ENCODE measurements at regions not wholly inside any gene's neighbourhood (a gene's known extent, or its start where the extent isn't known, plus 50 kb on each side); places are given as distances from the start of the nearest gene placed in this dataset.
"Not testable (repeated sequence)": the region's sequence is repeated elsewhere in the genome, so short reads cannot be mapped to it uniquely, and the experiment has no call there.

DNA sequence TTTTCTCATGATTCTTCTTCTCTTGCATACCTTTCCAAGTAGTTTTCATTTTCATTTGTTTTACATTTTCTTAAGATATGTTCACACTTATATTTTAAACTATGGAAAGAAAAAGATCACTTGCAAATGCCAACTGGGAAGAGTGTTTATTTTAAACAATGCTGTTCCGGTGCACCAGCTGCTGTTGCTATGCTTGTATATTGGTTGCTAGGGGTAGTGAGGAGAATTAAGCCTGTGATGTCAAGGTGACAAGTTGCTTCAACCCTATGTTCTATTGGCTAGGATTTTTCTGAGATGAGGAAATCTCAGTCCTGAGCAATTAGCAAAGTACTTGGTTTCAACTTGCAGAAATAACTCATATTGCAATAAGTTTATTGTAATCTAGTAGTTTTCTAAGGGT lies 500.1 kb downstream of the MFSD1 start:
- Mint-ChIP-seq H3K4me3 (no peak overlapping the region), H3K27ac (no peak overlapping the region), H3K9me3 (no peaks in the 10 kb centered on the region), H3K4me1 (ENCODE audit: low read depth) (no peaks in the 10 kb centered on the region), H3K36me3 (ENCODE audit: low read depth) (no peaks in the 10 kb centered on the region), H3K27me3 (peaks cover 2% of the 10 kb centered on the region)
- ChIA-PET CTCF (no interaction called here), POLR2A (no interaction called here)
- TF ChIP-seq CTCF (IDR thresholded peaks at IDR 0.05) = no peak
- DNase-seq (no peak), ATAC-seq (no peak)
- intact Hi-C loops (cut with micrococcal nuclease) = no loop called here

DNA sequence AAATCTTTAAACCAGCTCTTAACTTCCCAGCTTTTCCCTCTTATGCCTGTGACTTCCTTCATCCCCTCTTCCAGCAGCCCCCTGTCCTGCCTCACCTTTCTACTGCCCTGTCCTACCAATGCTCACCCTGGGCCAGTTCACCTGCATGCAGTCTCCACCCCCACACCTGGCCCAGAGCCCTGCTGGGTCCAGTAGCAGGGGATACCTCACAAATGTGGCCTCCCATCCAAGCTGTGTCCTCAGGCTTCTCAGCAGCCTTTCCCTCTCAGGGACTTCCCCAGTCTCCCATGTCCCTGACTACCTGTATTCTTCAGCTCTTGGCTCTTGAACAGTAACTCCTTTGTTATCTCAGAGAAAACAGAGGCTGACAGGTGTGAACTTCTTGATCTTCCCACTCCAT lies 503.2 kb downstream of the MFSD1 start:
- TF ChIP-seq CTCF (IDR thresholded peaks at IDR 0.05) = no peak
- ChIA-PET CTCF (interaction anchor here (1.4 kb wide), 1 partner anchor 18 kb away, joined by 5 read pairs; no protein-coding TSS in a partner anchor), POLR2A (no interaction called here)
- H3K36me3 Mint-ChIP-seq (ENCODE audit: low read depth) = no peaks in the 10 kb centered on the region
- no peak overlapping the region for H3K27ac Mint-ChIP-seq
- peaks cover 4% of the 10 kb centered on the region for H3K27me3 Mint-ChIP-seq
- DNase-seq (no peak), ATAC-seq (no peak)
- no peaks in the 10 kb centered on the region for H3K4me1 Mint-ChIP-seq (ENCODE audit: low read depth)
- intact Hi-C loops (cut with micrococcal nuclease) = no loop called here
- H3K4me3 Mint-ChIP-seq = no peak overlapping the region
- no peaks in the 10 kb centered on the region for H3K9me3 Mint-ChIP-seq

- H3K4me1 Mint-ChIP-seq (ENCODE audit: low read depth); H3K4me3 Mint-ChIP-seq; H3K27me3 Mint-ChIP-seq; CTCF ChIA-PET; H3K27ac Mint-ChIP-seq; POLR2A ChIA-PET; ATAC-seq; DNase-seq; H3K9me3 Mint-ChIP-seq; H3K36me3 Mint-ChIP-seq (ENCODE audit: low read depth); intact Hi-C loops (cut with micrococcal nuclease): not testable (repeated sequence)
Observed at GRCh38 chr3:159316706-159317105, 514.9 kb downstream of the MFSD1 start.

GRCh38 chr3:159319156-159319555 lies 517.3 kb downstream of the MFSD1 start:
- DNase-seq (no peak), ATAC-seq (no peak)
- ChIA-PET POLR2A (no interaction called here), CTCF (no interaction called here)
- H3K36me3 Mint-ChIP-seq (ENCODE audit: low read depth) = no peaks in the 10 kb centered on the region
- H3K4me1 Mint-ChIP-seq (ENCODE audit: low read depth) = no peaks in the 10 kb centered on the region
- intact Hi-C loops (cut with micrococcal nuclease) = no loop called here
- H3K9me3 Mint-ChIP-seq = no peaks in the 10 kb centered on the region
- no peak overlapping the region for H3K4me3 Mint-ChIP-seq
- no peak for TF ChIP-seq CTCF (IDR thresholded peaks at IDR 0.05)
- H3K27ac Mint-ChIP-seq = no peak overlapping the region
- H3K27me3 Mint-ChIP-seq = no peaks in the 10 kb centered on the region

- Mint-ChIP-seq H3K9me3 (no peaks in the 10 kb centered on the region), H3K27ac (no peak overlapping the region), H3K36me3 (ENCODE audit: low read depth) (no peaks in the 10 kb centered on the region), H3K27me3 (no peaks in the 10 kb centered on the region), H3K4me3 (no peak overlapping the region), H3K4me1 (ENCODE audit: low read depth) (no peaks in the 10 kb centered on the region)
- POLR2A ChIA-PET = no interaction called here
- TF ChIP-seq CTCF (IDR thresholded peaks at IDR 0.05) = peak; percentile 63
- DNase-seq (peak; percentile 48), ATAC-seq (no peak)
- intact Hi-C loops (cut with micrococcal nuclease) = loop anchor here (2.0 kb wide), 1 partner anchor 482 kb away; no protein-coding TSS in a partner anchor
- CTCF ChIA-PET = interaction anchor here (0.9 to 2.6 kb wide), 7 partner anchors 11 to 483 kb away, joined by 3 to 9 read pairs (median 5); no protein-coding TSS in a partner anchor
Observed at GRCh38 chr3:159322322-159322939, 520.6 kb downstream of the MFSD1 start.
